Neural cell (in vitro differentiated cells): ENCODE measurements at regions not wholly inside any gene's neighbourhood (a gene's known extent, or its start where the extent isn't known, plus 50 kb on each side); places are given as distances from the start of the nearest gene placed in this dataset.

Experiments used
- EP300 ChIP-seq: fragments of 450-650 bp; conservative IDR thresholded peaks from 2 replicates; pipeline ENCODE4 v1.6.1; 2014; ENCODE audit warnings: antibody characterized with exemption, mild to moderate bottlenecking, moderate library complexity; ENCODE audit not compliant: poor library complexity, severe bottlenecking
- TF ChIP-seq, protein P1 (sequence below): fragments of 450-650 bp; IDR thresholded peaks from 2 replicates; pipeline ENCODE4 v1.5.1; 2014; ENCODE audit warnings: antibody characterized with exemption, mild to moderate bottlenecking, moderate library complexity; ENCODE audit not compliant: poor library complexity, severe bottlenecking
- TF ChIP-seq, protein P2 (sequence below): IDR thresholded peaks from 2 replicates; pipeline ENCODE4 v1.6.1; 2012; ENCODE audit warnings: borderline replicate concordance

DNA sequence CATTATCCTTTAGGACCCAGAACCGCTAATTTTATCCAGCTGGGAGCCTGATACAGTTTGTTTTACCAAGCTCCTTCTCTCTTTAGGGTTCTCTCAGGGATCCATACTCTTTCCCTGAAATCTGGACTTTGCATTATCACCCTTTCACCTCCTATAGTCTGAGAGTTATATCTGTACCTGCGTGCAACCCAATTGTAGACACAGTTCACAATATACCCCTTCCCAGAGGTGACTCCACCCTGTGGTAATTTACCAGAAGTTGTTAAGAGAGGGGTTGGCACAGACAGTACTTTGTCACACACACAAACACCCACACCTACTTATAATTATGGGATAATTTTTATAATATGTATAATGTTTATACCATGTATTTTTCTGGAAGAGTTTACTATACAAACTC, 275.8 kb upstream of the NR3C2 start:
- TF ChIP-seq, protein P1, sequence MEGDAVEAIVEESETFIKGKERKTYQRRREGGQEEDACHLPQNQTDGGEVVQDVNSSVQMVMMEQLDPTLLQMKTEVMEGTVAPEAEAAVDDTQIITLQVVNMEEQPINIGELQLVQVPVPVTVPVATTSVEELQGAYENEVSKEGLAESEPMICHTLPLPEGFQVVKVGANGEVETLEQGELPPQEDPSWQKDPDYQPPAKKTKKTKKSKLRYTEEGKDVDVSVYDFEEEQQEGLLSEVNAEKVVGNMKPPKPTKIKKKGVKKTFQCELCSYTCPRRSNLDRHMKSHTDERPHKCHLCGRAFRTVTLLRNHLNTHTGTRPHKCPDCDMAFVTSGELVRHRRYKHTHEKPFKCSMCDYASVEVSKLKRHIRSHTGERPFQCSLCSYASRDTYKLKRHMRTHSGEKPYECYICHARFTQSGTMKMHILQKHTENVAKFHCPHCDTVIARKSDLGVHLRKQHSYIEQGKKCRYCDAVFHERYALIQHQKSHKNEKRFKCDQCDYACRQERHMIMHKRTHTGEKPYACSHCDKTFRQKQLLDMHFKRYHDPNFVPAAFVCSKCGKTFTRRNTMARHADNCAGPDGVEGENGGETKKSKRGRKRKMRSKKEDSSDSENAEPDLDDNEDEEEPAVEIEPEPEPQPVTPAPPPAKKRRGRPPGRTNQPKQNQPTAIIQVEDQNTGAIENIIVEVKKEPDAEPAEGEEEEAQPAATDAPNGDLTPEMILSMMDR, result no peak
- TF ChIP-seq, protein P2, sequence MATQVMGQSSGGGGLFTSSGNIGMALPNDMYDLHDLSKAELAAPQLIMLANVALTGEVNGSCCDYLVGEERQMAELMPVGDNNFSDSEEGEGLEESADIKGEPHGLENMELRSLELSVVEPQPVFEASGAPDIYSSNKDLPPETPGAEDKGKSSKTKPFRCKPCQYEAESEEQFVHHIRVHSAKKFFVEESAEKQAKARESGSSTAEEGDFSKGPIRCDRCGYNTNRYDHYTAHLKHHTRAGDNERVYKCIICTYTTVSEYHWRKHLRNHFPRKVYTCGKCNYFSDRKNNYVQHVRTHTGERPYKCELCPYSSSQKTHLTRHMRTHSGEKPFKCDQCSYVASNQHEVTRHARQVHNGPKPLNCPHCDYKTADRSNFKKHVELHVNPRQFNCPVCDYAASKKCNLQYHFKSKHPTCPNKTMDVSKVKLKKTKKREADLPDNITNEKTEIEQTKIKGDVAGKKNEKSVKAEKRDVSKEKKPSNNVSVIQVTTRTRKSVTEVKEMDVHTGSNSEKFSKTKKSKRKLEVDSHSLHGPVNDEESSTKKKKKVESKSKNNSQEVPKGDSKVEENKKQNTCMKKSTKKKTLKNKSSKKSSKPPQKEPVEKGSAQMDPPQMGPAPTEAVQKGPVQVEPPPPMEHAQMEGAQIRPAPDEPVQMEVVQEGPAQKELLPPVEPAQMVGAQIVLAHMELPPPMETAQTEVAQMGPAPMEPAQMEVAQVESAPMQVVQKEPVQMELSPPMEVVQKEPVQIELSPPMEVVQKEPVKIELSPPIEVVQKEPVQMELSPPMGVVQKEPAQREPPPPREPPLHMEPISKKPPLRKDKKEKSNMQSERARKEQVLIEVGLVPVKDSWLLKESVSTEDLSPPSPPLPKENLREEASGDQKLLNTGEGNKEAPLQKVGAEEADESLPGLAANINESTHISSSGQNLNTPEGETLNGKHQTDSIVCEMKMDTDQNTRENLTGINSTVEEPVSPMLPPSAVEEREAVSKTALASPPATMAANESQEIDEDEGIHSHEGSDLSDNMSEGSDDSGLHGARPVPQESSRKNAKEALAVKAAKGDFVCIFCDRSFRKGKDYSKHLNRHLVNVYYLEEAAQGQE, result no peak
- TF ChIP-seq EP300, result no peak
